GM21717 (cell line): ENCODE measurements at regions not wholly inside any gene's neighbourhood (a gene's known extent, or its start where the extent isn't known, plus 50 kb on each side); places are given as distances from the start of the nearest gene placed in this dataset.
"Not testable (repeated sequence)": the region's sequence is repeated elsewhere in the genome, so short reads cannot be mapped to it uniquely, and the experiment has no call there.

Source experiments
- ATAC-seq: cut with Tn5 transposase; IDR thresholded peaks from one replicate; pipeline ENCODE4 v1.9.1; 2021; ENCODE audit warnings: mild to moderate bottlenecking, moderate library complexity; ENCODE audit not compliant: unreplicated experiment

- no peak for ATAC-seq
Measured at GRCh38 chr9:81371824-81372223, 317.5 kb downstream of the TLE1 start.

GRCh38 chr9:81370650-81371049 lies 318.7 kb downstream of the TLE1 start:
- ATAC-seq = no peak

- no peak for ATAC-seq
Measured at GRCh38 chr9:81370096-81370495, 319.3 kb downstream of the TLE1 start.

- no peak for ATAC-seq
Measured at GRCh38 chr9:81369121-81369520, 320.2 kb downstream of the TLE1 start.

- ATAC-seq = no peak
Measured at GRCh38 chr9:81363916-81364480, 325.3 kb downstream of the TLE1 start.

GRCh38 chr9:81361296-81361695 lies 328.1 kb downstream of the TLE1 start:
- ATAC-seq = no peak

- no peak for ATAC-seq
Measured at GRCh38 chr9:81351166-81351565, 338.2 kb downstream of the TLE1 start.

- no peak for ATAC-seq
Measured at GRCh38 chr9:81344366-81344765, 345.0 kb downstream of the TLE1 start.

GRCh38 chr9:81335879-81336421 lies 353.4 kb downstream of the TLE1 start:
- ATAC-seq = no peak

GRCh38 chr9:81321551-81321950 lies 367.8 kb downstream of the TLE1 start:
- no peak for ATAC-seq

- ATAC-seq = no peak
Measured at GRCh38 chr9:81320909-81321482, 368.4 kb downstream of the TLE1 start.

- ATAC-seq = no peak
Measured at GRCh38 chr9:81318571-81318970, 370.8 kb downstream of the TLE1 start.

GRCh38 chr9:81317939-81318338 lies 371.4 kb downstream of the TLE1 start:
- ATAC-seq = no peak

GRCh38 chr9:81317223-81317622 lies 372.1 kb downstream of the TLE1 start:
- no peak for ATAC-seq

GRCh38 chr9:81314490-81314889 lies 374.9 kb downstream of the TLE1 start:
- no peak for ATAC-seq

GRCh38 chr9:81313877-81314276 lies 375.5 kb downstream of the TLE1 start:
- ATAC-seq = no peak

- ATAC-seq = no peak
Measured at GRCh38 chr9:81312346-81312745, 377.0 kb downstream of the TLE1 start.

GRCh38 chr9:81308404-81308803 lies 380.9 kb downstream of the TLE1 start:
- no peak for ATAC-seq

- ATAC-seq = not testable (repeated sequence)
Measured at GRCh38 chr9:81307791-81308190, 381.6 kb downstream of the TLE1 start.

GRCh38 chr9:81305561-81306182 lies 383.7 kb downstream of the TLE1 start:
- no peak for ATAC-seq

- no peak for ATAC-seq
Measured at GRCh38 chr9:81303658-81304057, 385.7 kb downstream of the TLE1 start.

GRCh38 chr9:81293651-81294050 lies 395.7 kb downstream of the TLE1 start:
- ATAC-seq = no peak
